Mucosa of gallbladder (tissue), 1 donor: ENCODE measurements at regions not wholly inside any gene's neighbourhood (a gene's known extent, or its start where the extent isn't known, plus 50 kb on each side); places are given as distances from the start of the nearest gene placed in this dataset.

Experiments
- DNase-seq: peaks from one replicate; pipeline ENCODE4 v3.0.0-alpha.2; 2020; ENCODE audit warnings: low spot score
- donor health status: DM: no; HTN: no; CAD: no.

DNA sequence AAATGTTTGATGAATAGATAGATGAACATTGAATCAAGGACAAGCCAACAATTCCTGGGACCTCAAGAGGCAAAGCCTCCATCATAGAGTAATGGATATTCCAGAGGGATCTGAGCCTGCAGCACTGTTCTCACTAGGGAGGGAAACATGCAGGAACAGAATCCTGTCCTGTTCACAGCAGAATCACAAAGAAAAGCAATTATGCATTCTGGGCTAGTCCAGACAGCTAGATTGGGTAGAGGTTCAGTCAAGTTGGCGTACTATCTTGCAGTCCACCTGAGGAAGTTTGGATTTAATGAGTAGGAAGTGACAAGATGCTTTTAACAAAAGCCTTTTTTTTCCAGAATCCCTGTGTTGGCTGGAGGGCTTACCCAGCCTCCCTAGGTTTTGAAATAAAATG, 314.5 kb upstream of the SEMA6D start:
- DNase-seq: no peak

DNA sequence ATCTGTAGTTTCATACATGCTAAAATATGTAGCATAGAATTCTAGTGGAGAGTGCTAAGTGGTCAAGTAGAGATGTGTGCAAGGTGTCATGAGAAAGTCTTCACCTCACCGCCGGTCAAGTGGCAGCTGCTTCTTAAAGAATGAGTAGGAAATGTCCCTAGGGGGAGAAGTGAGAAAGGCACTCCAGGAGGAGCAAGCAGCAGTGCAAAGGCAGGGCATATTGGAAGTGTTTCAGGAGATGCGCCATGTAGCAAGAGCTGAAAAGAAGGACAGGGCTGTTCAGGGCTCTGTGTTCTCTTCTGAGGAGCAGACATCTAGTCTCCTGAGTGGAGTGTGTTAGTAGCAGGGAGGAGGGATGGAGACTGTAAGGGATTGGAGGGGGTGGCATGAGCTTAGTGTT, 312.4 kb upstream of the SEMA6D start:
- no peak for DNase-seq

DNA sequence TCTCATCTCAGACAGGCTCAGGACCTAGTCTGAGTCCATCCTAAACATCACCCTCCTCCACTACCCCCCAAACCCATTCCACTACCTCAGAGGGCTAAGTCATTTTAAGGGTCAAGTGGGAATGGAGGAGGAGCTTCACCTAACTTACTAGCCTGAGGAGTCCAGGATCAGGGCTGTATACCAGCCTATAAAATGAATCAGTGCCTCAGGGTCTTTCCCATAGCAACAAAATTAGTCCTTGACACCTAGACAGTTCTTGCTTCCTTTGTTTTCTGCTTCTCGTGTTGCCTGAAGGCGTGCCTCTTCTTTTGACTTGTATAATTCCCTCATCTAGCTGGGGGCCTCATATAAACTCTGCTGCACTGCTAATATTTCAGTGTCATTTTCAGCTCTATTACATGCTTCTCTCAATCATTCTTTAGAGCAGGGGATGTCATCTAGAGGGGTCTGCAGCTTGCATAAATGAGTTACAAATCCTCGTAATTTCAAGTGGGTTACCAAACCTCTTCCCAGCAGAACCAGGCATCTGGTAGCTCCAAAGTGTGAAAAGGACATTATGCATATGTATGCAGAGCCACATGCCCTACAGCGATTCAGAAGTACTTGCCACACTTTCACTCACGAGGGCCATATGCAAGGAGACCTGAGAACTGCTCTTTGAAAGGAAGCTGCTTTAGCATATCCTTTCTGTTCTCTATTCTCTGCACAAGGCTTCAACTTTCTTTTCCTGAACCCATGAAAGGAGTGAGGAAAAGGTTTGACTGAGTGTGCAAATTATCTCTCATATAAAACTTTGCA, 311.7 kb upstream of the SEMA6D start:
- no peak for DNase-seq

DNA sequence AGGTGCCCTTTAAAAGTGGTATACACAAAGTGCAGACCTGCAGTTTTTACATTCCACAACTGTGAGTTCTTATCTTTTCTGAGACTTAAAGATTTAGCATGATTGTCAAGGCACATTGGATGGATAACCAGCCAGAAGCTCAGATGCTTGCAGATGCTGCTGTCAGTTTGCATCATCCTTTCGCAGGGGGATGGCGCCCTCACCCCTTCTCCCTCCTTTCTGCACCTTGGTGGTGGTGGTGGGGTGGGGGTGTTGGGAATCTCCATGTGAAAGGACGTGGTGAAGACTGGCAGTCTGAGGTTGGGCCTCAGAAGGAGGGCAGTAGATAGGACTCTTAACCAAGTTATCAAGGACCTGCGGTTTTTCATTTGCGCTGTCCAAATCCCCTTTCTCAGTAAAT, 309.6 kb upstream of the SEMA6D start:
- DNase-seq: no peak

DNA sequence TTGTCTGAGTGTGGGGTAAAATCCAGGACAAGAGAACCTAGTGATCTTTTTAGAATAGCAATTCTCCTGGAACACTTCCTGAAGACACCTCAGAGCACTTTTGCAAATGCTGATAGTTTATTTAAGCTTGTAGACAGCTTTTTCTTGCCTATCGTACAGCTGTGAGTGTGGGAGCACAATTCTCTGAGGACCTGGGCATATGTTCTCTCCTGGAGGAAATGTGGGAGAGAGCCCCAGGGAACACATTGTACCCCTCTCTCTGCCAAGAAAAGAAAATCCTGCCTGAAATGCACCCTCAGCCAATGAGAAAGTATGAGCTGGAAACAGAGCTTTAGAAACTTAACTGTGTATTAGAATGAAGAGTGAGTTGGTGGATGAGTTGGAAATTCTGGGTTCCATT, 308.3 kb upstream of the SEMA6D start:
- no peak for DNase-seq

DNA sequence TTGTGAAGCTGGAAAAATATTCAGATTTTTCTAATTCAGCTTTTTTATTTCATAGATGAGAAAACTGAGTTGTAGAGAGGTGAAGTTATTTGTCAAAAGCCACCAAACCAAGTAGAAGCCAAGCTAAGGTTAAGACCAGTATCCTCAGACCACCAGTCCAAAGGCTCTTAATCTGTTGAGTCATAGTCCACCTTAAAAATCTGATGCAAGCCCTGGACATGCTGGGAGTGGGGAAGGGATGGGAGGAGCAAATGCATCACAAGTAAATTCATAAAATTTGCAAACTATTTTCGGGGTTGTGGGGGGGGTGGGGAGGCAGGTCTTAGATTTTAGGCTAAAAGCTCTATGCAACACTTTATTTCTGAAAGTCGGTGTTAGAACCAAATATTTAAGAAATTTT, 307.7 kb upstream of the SEMA6D start:
- no peak for DNase-seq

DNA sequence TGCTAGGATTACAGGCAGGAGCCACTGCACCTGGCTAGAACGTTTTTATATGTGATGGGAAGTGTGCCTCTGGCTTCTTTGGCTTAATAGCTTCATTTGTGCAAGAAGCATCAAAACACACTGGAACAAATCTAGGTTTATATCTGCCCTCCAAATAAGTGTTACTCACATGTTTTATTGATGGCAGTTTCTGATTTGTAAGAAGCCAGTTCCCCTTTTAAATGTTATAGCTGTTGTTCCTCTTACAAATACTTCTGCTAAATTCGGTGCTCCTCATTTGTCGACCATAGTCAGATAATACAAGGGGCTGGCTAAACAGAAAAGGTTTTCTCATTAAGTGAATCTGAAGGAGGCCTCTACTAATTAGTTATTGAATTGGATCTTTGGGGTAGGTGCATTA, 307.1 kb upstream of the SEMA6D start:
- DNase-seq: no peak

DNA sequence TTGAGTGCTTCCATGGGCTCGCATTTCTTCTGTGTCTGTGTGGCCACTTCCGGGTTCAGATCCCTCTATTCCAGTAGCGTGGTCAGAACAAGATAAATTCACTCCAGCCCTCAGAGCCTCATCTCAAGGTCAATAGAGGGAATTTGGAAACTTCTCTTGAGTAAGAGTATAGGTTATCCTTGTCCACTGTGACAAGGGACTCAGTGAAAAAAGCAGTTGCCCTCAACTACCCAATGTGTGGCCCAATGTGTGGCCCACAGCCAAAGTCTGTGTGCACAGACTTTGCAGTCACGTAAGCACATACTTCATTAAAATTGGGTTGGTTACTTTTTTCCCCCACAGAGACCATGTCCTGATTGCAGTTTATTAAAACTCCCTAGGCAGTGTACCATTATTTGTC, 305.6 kb upstream of the SEMA6D start:
- no peak for DNase-seq

DNA sequence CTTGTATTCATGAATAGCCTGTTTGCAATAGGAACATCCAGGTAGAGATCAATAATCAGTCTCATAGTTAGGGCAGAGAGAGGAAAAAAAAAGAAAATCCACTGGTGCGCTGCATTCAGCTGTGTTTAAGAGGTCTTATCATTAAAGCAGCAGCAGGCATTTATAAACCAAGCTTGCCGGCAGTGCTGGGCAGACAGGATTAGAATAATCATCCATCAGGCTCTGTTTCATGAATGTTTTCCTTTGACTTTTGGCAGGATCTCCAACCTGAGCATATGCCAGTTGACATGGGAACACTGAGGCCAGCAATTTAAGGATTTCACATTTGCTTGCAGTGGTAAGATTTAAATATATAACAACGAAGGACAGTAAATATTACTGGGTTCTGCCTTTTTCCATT, 305.2 kb upstream of the SEMA6D start:
- no peak for DNase-seq

DNA sequence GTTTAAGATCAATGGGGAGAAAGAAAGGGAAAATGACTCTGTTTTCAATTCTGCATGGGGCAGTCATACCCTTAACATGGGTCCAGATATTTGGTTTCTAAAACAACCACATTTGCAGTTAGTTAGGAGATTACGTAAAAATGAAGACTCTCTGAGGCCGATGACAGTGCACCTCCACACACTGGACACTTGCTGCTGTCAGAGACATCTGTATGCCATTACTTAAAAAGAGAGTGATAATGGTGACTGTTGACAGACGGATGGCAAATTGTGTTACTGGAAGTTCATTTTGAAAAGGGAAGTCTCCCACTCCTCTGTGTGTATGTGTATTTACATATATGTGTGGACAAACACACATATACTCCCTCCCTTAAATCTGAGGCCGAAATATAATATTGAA, 304.5 kb upstream of the SEMA6D start:
- no peak for DNase-seq

DNA sequence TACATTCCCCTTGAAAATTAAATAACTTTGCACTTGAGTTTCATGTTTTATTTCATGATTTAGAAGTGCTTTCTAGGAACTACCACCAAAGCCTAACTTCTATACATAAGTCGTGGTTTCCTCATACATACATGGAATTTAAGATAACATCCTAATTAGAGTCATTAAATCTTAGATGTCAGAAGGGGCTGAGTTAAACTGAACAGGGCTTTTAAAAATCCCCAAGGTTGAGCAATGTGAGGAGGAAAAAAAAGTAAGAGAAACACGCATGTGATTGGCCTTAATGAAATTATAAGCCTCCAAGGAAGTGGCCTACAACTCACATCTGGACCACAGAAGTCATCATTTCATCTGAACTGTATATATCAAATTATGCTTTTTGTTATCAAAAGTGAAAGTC, 303.1 kb upstream of the SEMA6D start:
- no peak for DNase-seq

DNA sequence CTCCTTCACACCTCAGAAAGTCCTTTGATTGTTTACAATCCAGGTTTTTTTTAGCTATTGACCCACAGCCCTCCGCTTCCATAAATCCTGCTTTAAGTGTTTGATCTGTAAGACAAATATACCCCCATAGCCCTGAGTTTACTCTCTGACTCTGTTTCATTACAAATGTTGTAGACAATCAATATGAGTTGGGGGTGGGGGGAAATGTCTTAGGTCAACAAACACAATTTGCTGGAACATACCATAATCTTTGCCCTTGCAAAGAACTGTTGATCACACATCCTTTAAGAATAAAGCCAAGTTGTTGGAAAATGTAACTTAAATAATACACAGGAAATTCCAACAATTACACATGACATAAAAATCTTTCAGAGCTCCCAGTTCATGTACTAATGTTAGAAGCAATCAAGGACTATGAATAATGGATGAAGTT, 301.8 kb upstream of the SEMA6D start:
- no peak for DNase-seq

DNA sequence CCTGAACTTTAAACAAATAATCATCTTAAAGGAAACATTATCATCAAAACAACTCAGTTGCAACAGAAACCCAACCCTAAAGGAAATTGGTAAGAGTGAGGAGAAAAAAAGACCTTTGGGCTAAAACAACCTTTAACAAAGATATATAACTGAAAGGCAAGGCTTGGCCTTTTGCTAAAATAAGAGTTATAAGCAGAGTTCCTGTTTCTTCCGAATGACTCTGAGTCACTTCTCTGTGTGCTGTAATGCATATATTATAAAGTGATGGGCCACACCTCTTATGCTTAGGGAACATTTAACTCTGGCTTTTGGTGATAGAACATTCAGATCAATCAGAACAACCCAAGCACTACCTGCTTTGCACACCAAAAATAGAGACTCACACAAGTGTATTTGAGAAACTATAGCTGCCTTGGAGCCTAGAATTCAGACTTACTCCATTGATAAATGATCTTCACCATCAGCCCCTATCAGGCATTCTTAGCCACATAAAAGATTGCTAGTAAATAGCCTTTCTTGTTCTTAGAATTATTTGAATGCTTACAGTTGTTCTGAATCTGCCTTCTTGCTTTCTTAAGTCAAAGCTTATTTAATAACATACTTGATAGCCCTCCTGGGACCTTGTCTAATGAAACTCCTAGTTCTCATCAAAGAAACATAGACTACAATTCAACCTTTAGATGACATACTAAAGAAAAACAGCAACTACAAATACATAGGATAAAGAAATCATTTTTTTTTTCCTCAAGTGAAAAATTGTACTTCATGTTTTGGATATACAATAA, 294.2 kb upstream of the SEMA6D start:
- DNase-seq: no peak

DNA sequence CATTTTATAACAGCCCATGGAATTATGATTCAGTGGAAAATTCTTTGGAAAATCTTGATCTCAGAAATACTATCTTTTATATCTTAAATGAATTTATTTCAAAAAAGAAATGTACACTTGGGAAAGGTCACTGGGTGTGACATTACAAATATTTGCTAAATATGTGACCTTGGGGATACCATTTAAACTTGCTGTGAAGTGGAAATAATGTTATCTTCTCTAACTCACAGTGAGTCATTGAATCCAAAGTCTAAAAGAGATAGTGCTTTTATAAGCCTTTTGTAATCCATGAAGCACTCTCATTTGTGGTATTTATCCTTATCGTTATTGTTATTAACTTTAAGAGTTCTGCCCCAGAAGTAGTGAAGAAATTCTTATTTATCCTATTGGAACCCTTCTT, 289.8 kb upstream of the SEMA6D start:
- DNase-seq: no peak

DNA sequence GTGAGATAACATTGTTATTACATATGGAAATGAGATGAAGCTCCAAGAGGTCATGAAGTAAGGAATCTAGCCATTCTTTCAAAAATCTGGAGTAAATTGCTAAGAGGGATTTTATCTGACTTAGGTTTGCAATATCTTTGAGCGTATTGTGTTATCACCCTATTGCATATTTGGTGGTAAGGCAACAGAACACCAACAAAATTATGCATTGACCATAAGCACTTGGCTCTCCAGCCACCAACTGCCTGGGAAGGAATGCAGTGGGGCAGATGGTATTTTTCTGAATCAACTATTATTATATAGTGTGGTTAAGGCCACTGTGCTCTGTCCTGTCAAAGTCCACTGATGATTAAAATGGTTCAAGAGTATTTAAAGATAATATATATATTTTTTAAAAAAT, 287.9 kb upstream of the SEMA6D start:
- no peak for DNase-seq

DNA sequence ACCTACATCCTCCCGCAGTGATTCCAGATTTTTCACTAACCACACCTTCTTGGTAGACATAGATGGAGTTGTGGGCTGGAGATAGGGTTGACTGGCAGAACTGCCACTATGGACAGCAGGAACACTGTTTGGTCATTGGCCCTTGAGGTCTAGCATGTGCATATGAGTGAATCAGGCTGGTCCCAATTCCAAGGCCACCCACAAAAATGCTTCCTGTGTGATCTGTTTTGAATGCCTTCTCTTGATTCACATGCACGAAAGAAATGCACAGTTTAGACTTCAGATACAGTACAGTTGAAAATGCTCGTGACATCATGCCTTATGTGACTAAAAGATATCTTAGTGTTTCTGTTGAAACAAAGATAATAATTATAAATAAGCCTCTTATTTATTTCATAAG, 285.8 kb upstream of the SEMA6D start:
- DNase-seq: no peak

DNA sequence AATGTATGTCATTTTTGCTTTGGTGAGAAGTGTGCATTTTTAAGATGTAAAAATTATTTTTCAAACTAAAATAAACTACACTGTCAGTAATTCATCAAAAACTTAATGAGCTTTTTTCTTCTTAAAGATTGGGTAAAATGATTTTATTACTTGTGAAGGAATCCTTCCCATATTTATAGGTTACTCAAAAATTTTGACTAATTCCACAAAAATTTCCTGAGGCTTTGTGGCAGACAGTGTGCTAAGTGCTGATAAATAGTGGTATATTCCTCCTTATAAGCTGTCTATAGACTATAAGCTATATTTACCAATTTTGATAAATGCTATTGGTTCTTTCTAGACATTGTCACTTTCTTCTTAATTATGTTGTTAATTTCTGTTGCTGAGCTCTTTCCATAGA, 284.5 kb upstream of the SEMA6D start:
- DNase-seq: no peak

DNA sequence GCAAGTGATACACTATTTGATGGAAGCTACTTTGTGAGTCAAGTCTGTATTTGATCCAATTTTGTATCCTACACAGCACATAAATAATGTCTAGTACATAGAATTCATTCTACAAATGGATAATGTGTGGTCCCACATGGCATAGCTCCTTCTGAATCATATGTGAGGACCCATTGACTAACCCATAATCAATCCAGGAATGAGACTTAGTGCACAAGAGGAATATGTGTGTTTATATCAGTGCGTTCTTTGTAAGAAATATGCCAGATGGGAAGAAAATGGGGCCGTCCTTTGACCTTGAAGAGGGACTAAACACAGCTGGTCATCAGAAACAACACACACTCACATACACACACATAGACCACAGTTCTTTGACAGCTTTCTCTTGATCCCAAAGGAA, 282.7 kb upstream of the SEMA6D start:
- DNase-seq: no peak

DNA sequence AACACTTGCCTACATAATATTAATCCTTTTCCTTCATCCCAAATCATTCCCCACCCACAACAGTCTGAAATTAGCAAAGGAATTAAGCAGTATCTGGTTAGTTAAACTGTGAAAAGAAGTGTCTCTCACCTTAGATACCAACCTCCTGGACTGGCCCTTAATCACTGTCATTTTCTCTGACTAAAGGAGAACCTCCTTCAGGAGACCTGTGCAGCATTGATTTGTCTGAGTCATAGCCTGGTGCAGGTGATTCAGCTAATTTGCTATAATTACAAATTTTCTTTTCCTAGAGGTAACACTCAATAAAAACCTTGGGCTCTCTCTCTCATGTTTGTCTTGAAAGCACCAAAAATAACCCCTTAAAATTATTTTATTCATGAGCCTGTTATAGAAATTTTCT, 279.8 kb upstream of the SEMA6D start:
- no peak for DNase-seq

DNA sequence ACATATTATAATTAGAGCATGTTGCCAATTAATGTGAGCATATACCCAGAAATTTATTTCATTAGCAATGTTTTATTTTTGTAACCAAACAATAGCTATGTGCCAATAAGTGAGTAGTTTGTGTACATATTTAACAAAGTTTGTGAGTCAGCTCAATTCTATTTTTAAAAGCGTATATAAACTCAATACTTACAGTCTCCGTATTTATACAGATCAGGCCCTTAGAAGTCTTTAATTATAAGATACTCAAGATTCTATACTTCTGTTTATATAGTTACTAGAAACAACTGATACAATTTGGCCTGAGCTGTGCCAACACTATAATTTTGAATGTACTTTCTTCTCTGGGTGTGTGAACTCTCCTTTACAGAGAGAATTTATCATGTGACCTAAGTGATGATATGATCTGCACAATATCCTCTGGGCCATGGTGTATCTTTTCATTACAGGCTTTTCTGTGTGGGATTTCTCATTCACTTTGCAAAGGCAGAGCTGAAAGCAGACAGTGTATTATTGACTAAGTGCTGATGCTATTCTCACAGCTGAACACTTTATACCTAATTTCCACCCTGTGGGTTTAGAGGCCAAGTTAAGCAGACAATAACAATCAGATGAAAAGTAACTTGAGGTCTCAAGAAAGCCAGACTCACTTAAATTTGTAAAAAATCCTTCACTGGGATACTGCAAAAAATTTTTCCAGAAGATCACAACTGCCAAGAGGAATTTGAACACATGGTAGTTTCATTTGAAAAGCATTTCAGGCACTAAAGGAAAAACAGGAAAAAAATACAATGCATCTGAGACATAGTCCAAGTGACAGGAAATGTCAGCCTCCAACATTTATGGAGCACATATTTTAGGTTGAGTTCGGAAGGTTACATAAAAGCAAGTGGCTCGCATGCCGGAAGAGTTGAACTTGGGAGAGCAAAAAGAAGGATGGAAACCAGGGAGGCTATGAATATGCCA, 277.9 kb upstream of the SEMA6D start:
- no peak for DNase-seq

DNA sequence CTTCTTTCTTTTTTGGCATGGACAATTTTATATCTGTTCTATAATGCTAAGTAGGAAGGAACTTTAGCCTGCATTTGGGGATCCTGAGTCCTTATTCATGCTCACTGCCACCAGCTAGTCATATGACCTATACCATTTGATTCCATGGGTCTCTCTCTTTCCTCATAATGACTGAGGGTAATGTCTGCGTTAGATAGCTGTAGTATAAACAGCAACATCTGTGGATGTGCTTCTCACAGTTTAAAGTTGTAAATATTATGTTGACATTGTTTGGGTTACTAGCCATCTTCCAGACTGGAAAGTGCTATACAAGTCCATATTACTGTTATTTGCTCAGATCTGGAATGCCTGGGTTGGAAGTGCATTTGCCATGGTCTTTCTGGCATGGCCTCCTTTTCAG, 274.9 kb upstream of the SEMA6D start:
- no peak for DNase-seq

DNA sequence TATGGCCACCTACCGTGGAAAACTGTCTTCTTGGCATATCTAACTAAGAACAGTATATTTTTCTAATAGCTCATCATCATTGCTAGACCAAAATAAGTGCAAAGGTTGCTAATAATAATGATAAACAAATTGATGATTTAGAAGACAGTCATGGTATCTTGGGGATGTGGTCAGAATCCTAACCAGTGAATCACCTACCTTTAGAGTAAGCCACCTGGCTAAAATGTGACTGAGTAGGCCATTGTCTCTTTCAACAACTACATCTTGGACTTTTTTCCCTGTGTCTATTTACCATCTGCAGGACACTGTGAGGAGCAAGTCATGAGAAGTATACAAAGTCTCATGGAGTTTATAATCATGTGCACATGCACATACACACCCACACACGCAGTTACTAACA, 273.5 kb upstream of the SEMA6D start:
- no peak for DNase-seq
